Gastroesophageal sphincter (tissue), 3 donors: ENCODE measurements at regions not wholly inside any gene's neighbourhood (a gene's known extent, or its start where the extent isn't known, plus 50 kb on each side); places are given as distances from the start of the nearest gene placed in this dataset.

ENCODE experiments used
- CTCF ChIP-seq, 4 experiments: fragments of 200-600 bp in 2 of 4; fragments of 450-650 bp in 2 of 4; sonication (generic) in 1 of 4; IDR thresholded peaks; one replicate each; pipeline ENCODE4 v1.5.1; 2017 to 2019; ENCODE audit warnings: antibody characterized with exemption in 4 of 4, mild to moderate bottlenecking in 2 of 4, moderate library complexity in 2 of 4
- EP300 ChIP-seq: sonication (generic); formaldehyde crosslinking; IDR thresholded peaks from one replicate; pipeline ENCODE4 v1.6.1; 2017; ENCODE audit warnings: antibody characterized with exemption, mild to moderate bottlenecking

- TF ChIP-seq CTCF (IDR thresholded peaks at IDR 0.05) (no peak), EP300 (no peak)
Measured at GRCh38 chr14:75342762-75343599, 64.4 kb downstream of the FOS start.
